HEK293 (cell line): ENCODE measurements at regions not wholly inside any gene's neighbourhood (a gene's known extent, or its start where the extent isn't known, plus 50 kb on each side); places are given as distances from the start of the nearest gene placed in this dataset.

Source experiments
- CTCF ChIP-seq: fragments of 450-650 bp; formaldehyde crosslinking; IDR thresholded peaks from 2 replicates; pipeline ENCODE4 v1.5.1; 2016; ENCODE audit warnings: missing biosample characterization, missing genetic modification characterization
- GLIS2 ChIP-seq: fragments of 450-650 bp; formaldehyde crosslinking; IDR thresholded peaks from 2 replicates; pipeline ENCODE4 v1.5.1; 2016; ENCODE audit warnings: missing biosample characterization, missing genetic modification characterization
- PATZ1 ChIP-seq: fragments of 450-650 bp; formaldehyde crosslinking; IDR thresholded peaks from 2 replicates; pipeline ENCODE4 v1.5.1; 2016; ENCODE audit warnings: missing biosample characterization, missing genetic modification characterization
- REST ChIP-seq: fragments of 450-650 bp; formaldehyde crosslinking; IDR thresholded peaks from 2 replicates; pipeline ENCODE4 v1.5.1; 2016; ENCODE audit warnings: missing biosample characterization, missing genetic modification characterization
- ZNF121 ChIP-seq: fragments of 450-650 bp; formaldehyde crosslinking; IDR thresholded peaks from 2 replicates; pipeline ENCODE4 v1.5.1; 2016; ENCODE audit warnings: missing biosample characterization, missing genetic modification characterization
- ZNF138 ChIP-seq: fragments of 450-650 bp; formaldehyde crosslinking; IDR thresholded peaks from 2 replicates; pipeline ENCODE4 v1.5.1; 2016; ENCODE audit warnings: missing biosample characterization, missing genetic modification characterization, borderline replicate concordance
- ZNF140 ChIP-seq: fragments of 450-650 bp; formaldehyde crosslinking; IDR thresholded peaks from 2 replicates; pipeline ENCODE4 v1.5.1; 2016; ENCODE audit warnings: missing biosample characterization, missing genetic modification characterization
- ZNF202 ChIP-seq: fragments of 450-650 bp; formaldehyde crosslinking; IDR thresholded peaks from 2 replicates; pipeline ENCODE4 v1.5.1; 2016; ENCODE audit warnings: missing biosample characterization, missing genetic modification characterization, borderline replicate concordance
- ZNF37A ChIP-seq: fragments of 450-650 bp; IDR thresholded peaks from 2 replicates; pipeline ENCODE4 v1.5.1; 2018; ENCODE audit warnings: missing biosample characterization, missing genetic modification characterization
- ZNF510 ChIP-seq: fragments of 450-650 bp; formaldehyde crosslinking; IDR thresholded peaks from 2 replicates; pipeline ENCODE4 v1.5.1; 2018; ENCODE audit warnings: mild to moderate bottlenecking, missing genetic modification characterization, missing biosample characterization; ENCODE audit not compliant: insufficient replicate concordance
- ZNF600 ChIP-seq: fragments of 450-650 bp; formaldehyde crosslinking; IDR thresholded peaks from 2 replicates; pipeline ENCODE4 v1.5.1; 2016; ENCODE audit warnings: missing biosample characterization, missing genetic modification characterization
- ZNF776 ChIP-seq: fragments of 450-650 bp; formaldehyde crosslinking; IDR thresholded peaks from 2 replicates; pipeline ENCODE4 v1.5.0; 2017; ENCODE audit warnings: missing biosample characterization, missing genetic modification characterization, borderline replicate concordance
- ZNF792 ChIP-seq: fragments of 450-650 bp; formaldehyde crosslinking; IDR thresholded peaks from 2 replicates; pipeline ENCODE4 v1.5.1; 2016; ENCODE audit warnings: missing biosample characterization, missing genetic modification characterization
- ZSCAN23 ChIP-seq: fragments of 450-650 bp; formaldehyde crosslinking; IDR thresholded peaks from 2 replicates; pipeline ENCODE4 v1.5.1; 2016; ENCODE audit warnings: missing biosample characterization, missing genetic modification characterization

- no peak for TF ChIP-seq CTCF
- TF ChIP-seq ZSCAN23 (tag by site-specific recombination) = no peak
- no peak for TF ChIP-seq REST (tag by site-specific recombination)
- no peak for TF ChIP-seq ZNF776 (tag by site-specific recombination)
- TF ChIP-seq ZNF138 (tag by site-specific recombination) = no peak
- no peak for TF ChIP-seq PATZ1 (tag by site-specific recombination)
- TF ChIP-seq GLIS2 (tag by site-specific recombination) = no peak
- no peak for TF ChIP-seq ZNF600
- TF ChIP-seq ZNF202 (tag by site-specific recombination) = no peak
- no peak for TF ChIP-seq ZNF140 (tag by site-specific recombination)
- no peak for TF ChIP-seq ZNF510 (tag by site-specific recombination)
- TF ChIP-seq ZNF792 (tag by site-specific recombination) = no peak
- TF ChIP-seq ZNF37A (tag by site-specific recombination) = no peak
- TF ChIP-seq ZNF121 (tag by site-specific recombination) = no peak
These were observed 176.6 kb upstream of the SKOR2 start for GRCh38 chr18:47427923-47428637.
